GM12872 (cell line): ENCODE measurements at regions not wholly inside any gene's neighbourhood (a gene's known extent, or its start where the extent isn't known, plus 50 kb on each side); places are given as distances from the start of the nearest gene placed in this dataset.

Source experiments
- TF ChIP-seq, protein P1 (sequence below): IDR thresholded peaks from 3 replicates; pipeline ENCODE4 v1.5.1; 2011; ENCODE audit warnings: low read depth, mild to moderate bottlenecking, low read length, moderate library complexity; ENCODE audit not compliant: insufficient read depth

DNA sequence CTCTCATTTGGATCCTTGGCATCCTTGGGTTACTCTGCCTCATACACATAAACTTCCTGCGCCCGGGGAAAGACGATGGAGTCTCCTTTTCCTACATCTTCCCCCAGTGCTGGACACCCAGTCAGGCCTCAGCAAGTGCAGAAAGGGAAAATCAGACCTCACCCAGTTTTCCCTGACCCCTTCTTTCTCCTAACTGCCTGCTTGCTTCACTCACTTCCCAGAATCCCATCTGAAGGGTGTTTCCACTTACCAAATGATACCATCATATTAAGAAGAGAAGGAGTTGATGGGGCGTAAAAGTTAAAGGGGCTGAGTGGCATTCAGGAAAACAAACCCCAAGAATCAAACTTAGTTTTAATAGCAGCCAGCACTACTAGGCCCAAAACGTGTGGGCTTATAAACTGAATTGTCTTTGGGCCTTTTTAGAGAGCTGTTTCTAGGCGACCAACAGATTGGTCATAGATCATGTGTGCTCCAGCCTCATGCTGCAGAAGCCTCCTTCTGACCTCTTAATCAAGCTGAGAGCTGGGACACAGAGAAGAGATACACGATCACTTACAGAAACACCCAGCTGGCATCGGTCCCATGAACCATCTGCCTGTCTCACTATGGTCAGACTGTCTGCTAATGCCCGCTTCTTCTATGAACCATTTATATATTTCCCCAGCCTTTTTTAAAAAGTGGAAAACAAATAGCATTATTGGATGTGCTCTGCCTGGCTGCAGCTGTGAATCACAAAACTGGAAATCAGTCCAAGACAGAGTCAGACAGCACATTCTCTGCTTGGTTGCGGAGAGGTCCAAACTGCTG, 165.7 kb upstream of the SLC14A2 start:
- TF ChIP-seq, protein P1, sequence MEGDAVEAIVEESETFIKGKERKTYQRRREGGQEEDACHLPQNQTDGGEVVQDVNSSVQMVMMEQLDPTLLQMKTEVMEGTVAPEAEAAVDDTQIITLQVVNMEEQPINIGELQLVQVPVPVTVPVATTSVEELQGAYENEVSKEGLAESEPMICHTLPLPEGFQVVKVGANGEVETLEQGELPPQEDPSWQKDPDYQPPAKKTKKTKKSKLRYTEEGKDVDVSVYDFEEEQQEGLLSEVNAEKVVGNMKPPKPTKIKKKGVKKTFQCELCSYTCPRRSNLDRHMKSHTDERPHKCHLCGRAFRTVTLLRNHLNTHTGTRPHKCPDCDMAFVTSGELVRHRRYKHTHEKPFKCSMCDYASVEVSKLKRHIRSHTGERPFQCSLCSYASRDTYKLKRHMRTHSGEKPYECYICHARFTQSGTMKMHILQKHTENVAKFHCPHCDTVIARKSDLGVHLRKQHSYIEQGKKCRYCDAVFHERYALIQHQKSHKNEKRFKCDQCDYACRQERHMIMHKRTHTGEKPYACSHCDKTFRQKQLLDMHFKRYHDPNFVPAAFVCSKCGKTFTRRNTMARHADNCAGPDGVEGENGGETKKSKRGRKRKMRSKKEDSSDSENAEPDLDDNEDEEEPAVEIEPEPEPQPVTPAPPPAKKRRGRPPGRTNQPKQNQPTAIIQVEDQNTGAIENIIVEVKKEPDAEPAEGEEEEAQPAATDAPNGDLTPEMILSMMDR: no peak

GRCh38 chr18:45456090-45457021, 158.9 kb upstream of the SLC14A2 start:
- TF ChIP-seq, protein P1: no peak

DNA sequence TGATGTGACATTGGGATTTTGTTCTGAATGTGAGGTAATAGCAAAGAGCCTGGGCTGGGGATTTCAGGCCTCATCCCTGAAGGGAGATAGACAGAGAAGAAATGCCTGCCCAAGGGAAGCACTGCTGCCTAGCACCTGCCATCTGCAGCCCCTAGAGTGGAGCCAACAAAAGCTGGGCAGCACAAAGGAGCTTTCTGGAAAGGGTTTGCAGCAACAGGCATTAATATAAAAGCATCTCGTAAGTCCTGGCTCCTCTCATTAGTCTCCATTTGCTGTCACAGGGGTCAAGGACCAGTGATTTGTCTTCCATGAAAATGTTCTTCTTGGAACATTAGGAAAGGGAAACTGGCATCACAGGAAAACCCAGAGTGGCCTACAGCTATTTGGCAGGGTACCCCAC, 157.2 kb upstream of the SLC14A2 start:
- TF ChIP-seq, protein P1: no peak

- TF ChIP-seq, protein P1: no peak
Observed at GRCh38 chr18:45462179-45462578, 153.1 kb upstream of the SLC14A2 start.

GRCh38 chr18:45463451-45463850, 151.8 kb upstream of the SLC14A2 start:
- TF ChIP-seq, protein P1: no peak

- TF ChIP-seq, protein P1: no peak
Observed at GRCh38 chr18:45464619-45465018, 150.7 kb upstream of the SLC14A2 start.

DNA sequence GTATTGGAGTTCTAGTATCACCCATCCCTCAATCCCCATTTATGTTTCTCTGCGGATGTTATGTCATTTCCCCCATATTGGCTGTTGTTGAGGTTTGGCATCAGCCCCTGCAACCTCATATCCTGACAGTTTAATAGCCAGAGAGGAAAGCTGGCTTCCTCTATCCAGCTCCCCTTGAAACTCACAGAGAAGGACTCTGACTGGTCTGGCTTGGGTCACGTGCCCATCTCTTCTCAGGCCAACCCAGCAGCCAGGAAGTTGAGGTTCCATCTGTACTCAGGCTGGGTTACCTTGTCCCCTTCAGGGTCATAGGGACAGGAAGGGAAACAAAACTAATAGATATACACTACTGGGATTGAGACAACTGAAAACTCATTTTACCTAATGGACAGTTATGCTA, 148.0 kb upstream of the SLC14A2 start:
- TF ChIP-seq, protein P1: no peak
